GM19025 (cell line): ENCODE measurements at regions not wholly inside any gene's neighbourhood (a gene's known extent, or its start where the extent isn't known, plus 50 kb on each side); places are given as distances from the start of the nearest gene placed in this dataset.
"Not testable (repeated sequence)": the region's sequence is repeated elsewhere in the genome, so short reads cannot be mapped to it uniquely, and the experiment has no call there.

Source experiments
- ATAC-seq: cut with Tn5 transposase; IDR thresholded peaks from one replicate; pipeline ENCODE4 v1.9.1; 2021; ENCODE audit warnings: mild to moderate bottlenecking, low read depth, moderate library complexity; ENCODE audit not compliant: unreplicated experiment

DNA sequence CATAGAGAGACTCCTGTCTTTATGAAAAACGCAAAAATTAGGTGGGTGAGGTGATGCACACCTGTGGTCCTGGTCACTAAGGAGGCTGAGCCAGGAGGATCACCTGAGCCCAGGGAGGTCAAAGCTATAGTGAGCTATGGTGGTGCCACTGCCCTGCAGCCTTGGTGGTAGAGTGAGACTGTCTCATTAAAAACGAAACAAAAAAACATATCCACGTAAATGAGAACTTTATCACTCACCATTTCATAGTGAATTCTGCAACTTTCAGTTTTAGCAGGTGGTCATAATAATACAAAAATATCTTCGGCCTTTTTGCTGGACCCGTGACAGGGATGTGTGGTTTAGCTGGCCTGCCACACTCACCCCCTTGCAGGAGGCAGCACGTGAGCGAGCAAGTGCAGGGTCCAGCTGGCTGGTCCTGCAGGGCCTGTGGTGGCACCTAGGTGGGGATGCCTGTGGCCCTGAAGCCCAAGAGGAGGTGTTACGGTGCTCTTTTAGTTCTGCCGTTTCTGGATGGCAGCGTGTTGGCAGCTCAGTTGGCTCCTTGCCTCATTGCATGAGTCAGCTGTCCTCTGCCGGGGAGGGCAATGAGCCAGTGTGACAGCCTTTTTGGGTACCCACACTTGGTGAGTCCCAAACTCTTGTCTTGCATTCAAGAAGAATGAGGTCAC, 1330.7 kb upstream of the TMEM132C start:
- no peak for ATAC-seq

DNA sequence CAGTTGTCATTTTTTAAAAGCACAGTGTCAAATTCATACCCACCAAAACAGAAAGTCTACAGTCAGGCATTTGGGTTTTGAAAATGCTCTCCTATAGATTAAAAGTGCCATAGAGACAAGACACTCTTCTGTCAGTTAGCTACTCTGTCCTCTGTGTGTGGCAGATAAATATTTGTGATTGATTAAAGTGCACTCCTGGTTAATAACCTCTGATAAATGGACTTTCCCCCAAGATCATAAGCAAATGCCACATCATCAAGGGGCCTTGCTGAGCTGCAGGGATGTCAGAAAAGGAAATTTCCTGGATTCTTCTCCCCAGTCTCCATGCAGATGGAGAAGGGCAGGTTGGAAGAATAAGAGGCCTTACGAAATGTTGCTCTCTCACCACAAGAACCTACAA, 1329.5 kb upstream of the TMEM132C start:
- ATAC-seq, result no peak

DNA sequence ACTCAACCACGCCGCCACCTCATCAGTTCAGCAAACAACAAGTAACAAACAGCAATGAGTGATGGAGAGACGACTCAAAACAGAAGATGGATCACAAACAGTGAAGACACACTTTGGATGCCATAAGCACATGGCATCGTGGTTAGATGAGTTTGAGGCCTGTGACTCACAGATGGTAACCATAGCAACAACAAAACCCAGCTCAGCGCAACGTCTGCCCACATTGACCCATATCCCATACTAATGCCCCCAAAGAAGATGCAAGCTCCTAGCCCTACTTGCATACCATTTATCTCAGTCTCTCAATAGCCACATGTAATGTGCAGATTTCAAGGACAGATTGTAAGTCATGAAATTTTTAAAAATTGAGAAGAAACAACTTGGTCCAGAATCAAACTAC, 1322.3 kb upstream of the TMEM132C start:
- ATAC-seq, result no peak

DNA sequence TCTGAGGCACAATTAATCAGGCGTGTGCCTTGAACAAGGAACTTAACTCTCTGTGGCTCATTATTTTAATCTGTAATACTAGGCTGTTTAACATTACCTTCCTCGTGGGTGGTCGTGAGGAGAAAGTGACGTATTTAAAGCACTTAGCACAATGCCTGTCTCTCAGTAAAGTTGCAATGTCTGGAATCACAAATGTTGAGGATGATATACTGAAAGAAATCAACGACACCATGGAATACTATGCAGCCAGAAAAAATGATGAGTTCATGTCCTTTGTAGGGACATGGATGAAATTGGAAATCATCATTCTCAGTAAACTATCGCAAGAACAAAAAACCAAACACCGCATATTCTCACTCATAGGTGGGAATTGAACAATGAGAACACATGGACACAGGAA, 1320.0 kb upstream of the TMEM132C start:
- not testable (repeated sequence) for ATAC-seq

DNA sequence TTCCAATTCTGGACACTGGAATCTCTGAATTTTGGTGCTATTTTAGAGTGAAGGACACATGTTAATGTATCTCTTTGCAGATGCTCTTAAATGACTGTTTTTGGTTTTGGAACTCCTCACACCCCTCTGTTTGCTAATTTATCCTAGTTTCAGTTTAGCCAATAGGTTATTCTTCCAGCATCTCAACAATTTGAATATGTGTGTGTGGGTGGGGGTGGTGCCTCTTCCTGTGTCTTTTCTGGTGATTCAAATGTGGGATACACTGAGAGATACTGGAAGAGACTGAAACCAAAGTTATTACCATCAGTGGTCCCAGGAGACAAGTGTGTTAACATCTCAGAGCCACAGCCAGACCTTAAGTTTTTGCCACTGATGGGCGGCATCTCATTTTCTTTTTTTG, 1317.4 kb upstream of the TMEM132C start:
- ATAC-seq, result no peak

DNA sequence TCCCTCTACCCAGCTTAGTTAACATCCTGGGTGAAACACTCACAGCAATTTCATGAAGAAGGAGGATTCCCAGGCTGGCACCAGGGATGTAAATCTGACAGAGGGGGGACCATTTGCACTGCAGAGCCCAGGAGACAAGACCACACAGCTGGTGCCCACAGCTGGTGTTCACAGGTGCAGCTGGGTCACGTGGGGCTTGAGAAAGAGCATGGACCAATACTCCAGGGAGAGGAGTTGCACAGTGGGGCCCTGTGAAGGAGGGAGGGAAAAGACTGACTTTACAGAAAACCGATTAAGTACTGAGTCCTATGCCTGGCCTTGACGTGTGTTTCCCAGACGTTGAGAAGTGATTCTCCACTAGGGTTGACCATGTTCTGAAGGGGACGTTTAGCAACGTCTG, 1316.7 kb upstream of the TMEM132C start:
- no peak for ATAC-seq

DNA sequence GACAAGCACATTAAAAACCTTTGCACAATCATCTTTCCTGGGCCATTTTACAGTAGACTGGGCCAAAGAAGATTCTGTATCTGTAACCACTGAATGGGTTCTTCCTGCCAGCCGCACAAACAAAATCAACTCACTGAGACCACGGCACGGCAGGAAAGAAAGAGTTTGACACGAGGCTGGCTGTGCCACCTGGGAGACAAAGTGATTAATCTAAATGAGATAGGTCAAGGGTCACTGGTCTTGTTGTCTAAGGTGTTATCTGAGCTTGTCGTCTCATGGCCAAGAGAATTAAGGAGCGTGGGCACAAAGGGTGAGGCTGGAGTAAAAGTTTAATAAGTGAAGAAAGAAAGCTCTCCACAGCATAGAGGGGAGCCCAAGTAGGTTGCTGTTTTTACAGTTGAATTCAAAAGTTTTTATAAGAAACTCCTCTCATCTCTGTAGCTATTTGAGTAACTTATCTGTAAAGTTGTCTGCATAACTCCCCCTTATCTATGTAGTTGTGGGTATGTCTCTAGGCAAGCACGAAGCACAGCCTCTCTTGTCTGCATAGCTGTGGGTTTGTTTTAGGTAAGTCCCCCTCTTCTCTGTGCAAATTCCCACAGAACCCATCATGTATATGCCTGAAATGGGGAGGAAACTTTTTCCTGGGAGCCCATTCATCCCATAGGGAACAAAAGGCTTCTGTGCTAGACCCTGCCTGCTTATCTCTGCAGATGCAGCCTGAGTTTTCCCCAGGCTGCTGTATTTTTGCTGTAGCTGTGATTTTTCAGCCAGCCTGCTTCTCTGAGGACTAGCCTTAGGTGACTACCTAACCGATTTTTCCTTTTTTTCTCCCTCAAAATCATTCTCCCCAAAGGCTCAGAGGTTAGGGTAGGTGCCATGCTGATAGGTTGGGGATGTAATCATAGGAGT, 1314.6 kb upstream of the TMEM132C start:
- ATAC-seq, result no peak

DNA sequence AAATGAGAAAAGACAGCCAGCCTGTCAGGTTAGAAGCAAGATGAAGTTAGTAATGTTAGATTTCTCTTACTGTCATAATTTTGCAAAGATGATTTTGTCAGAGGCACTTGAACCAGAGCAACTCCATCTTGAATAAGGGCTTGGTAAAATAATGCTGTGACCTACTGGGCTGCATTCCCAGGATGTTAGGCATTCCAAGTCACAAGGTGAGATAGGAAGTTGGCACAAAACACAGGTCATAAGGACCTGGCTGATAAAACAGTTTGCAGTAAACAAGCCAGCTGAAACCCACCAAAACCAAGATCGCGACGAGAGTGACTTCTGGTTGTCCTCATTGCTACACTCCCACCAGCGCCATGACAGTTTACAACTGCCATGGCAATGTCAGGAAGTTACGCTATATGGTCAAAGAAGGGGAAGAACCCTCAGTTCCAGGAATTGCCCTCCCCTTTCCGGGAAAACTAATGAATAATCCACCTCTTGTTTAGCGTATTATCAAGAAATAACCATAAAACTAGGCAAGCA, 1313.5 kb upstream of the TMEM132C start:
- no peak for ATAC-seq

DNA sequence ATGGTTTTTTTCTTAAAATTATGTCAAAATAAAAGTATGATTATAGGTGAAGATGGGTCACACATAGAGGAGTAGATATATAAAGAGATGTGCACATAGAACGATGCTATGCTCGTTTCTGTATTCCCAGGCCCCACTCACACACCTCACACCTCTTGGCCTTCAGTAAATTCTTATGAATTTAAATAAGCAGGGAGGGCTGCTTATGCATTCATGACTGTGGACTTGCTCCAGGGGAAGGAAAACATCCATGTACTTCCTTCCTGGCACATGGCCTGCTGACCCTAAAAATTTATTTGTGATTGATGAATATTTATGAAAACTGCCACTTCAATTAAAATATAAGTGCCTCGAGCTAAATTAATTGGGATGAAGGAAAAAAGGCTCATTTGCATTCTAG, 1306.7 kb upstream of the TMEM132C start:
- no peak for ATAC-seq

DNA sequence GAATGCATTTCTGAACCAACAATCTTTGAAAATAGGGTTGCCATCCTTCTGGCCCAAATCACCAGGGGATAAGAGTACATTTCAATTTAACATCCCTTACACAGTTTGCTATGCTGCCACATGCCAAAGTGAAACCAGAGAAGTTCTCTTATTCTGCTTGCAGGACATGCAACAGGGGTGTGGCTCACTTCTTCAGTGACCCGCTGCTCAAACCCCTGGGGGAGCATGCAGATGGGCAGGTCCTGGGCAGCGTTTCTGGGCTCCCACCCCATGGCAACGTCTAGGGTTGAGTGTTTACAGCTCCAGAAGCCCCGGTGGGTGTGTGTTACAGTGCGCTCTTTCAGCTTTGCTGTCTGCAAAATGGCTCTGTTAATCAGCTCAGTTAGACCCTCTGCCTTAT, 1306.3 kb upstream of the TMEM132C start:
- ATAC-seq, result no peak

DNA sequence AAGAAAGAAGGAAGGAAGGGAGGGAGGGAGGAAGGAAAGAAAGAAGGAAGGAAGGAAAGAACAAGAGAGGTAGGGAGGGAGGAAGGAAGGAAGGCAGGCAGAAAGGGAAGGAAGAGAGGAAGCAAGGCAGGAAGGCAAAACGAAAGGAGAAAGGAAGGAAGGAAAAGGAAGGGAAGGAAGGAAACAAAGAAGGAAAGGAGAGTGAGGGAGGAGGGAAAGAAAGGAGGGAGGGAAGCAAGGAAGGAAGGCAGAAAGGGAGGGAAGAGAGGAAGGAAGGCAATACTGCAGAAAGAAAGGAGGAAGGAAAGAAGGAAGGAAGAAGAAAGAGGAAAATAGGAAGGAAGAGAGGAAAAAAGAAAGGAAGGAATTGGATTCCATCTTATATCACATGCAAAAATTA, 1303.1 kb upstream of the TMEM132C start:
- ATAC-seq, result no peak

DNA sequence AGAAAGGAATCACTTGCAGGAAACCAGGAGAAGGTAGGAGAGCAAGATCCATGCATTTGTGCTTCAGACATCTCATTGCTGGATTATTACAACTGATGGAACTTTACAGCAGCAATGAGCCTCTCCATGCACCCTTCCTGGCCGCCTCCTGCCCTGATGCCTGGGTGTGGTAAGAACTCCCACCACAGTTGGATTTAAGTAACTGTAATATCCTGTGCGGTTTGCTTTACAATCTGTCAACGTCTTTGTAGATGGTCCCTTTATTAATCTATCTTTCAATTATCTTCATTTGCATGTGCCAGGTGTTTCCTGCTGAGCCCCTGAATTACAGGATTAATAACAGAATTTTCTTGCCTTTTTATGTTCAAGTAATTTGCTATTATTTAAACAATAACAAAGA, 1300.5 kb upstream of the TMEM132C start:
- ATAC-seq, result no peak

DNA sequence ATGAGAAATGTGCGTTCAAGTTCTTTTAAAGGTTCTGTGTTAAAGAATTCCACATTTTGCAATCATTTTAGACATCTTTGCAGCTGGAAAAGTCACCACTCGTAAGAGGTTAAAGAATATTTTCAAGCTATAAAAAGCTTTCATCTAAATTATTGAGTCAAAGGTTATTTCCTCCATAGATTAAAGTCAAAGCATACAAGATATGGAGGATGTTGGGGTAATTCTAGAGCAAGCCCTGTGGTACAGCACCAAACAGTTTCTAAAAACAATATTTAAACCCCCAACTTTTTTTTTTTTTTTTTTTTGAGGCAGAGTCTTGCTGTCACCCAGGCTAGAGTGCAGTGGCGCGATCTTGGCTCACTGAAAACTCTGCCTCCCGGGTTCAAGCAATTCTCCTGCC, 1299.8 kb upstream of the TMEM132C start:
- no peak for ATAC-seq

DNA sequence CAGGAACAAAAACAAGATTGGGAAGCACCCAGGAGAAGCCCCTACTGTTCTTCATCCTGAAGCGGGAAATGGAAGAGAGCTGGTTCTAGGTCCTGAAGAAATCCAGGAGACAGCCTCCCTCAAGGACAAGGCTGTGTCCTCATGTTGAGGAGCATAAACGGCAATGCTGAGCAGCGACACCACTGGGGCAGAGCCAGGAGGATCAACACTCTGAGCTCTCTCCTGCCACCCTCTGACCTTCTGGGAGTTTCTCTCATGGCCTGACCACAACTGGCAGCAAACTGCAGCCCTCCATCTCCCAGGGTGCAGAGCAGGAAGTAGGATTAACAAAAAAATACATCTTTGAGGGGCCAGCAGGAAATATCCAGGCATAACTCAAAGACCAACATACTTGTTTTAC, 1292.2 kb upstream of the TMEM132C start:
- ATAC-seq, result no peak

DNA sequence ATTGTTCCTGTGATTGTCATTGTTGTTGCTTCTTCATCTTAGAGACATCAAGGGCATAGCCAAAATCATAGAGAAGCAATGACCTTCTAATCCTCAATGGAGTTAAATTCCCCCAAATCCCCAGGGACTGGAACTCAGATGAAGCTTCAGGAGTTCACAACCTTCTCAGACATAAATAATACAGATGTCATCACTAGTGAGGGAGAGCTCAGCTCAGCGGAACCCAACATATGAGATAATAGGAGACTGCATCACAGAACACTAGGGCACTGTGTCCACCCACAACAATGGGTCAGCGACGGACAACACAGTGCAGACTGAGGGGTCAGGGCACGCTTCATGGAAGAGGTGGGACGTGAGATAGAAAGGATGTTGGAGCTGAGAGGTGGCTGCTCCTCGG, 1290.4 kb upstream of the TMEM132C start:
- ATAC-seq, result no peak

DNA sequence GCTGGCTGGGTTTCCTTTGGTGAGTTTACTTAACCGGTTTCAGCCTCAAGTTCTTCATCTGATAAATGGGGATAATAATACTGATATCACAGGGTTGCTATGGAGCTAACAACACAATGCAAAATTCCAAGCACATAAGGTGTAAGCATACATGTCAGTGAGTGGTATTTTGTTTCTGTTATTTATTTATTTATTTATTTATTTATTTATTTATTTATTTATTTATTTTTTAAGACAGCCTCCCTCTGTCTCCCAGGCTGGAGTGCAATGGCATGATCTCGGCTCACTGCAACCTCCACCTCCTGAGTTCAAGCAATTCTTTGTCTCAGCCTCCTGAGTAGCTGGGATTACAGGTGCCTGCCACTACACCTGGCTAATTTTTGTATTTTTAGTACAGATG, 1287.4 kb upstream of the TMEM132C start:
- ATAC-seq, result not testable (repeated sequence)

DNA sequence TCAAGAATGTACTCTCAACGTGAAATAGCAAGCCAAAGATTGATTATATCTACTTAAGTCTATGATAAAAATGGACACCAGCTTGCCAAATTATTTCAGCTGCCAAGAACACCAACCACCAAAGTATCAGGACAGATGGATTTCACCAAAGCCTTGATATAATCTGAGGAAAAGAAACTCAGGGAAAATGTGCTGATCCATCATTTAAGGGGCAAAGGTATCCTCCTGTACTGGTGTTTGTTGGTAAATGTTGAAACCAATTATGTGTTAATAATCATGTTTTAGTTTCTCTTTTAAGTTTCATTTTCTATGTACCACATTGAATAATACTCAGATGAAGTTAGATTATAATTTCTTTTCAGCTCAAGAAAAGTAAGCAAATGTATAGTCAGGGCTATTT, 1284.3 kb upstream of the TMEM132C start:
- ATAC-seq, result no peak

DNA sequence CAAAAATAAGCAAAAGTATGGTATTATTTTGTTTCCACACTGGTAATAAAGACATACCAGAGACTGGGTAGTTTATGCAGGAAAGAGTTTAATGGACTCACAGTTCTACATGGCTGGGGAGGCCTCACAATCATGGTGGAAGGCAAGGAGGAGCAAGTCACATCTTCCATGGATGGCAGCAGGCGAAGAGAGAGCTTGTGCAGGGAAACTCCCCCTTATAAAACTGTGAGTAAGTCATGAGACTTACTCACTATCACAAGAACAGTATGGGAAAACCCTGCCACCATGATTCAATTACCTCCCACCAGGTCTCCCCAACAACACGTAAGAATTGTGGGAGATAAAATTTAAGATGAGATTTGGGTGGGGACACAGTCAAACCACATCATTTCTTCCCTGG, 1283.2 kb upstream of the TMEM132C start:
- not testable (repeated sequence) for ATAC-seq

DNA sequence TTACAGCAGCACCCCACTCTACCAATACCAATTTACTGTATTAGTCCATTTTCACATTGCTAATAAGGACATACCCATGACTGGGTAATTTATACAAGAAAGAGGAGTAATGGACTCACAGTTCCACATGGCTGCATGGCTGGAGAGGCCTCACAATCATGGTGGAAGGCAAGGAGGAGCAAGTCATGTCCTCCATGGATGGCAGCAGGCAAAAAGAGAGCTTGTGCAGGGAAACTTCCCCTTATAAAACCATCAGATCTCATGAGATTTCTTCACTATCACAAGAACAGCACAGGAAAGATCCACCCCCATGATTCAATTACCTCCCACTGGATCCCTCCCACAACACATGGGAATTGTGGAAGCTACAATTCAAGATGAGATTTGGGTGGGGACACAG, 1281.3 kb upstream of the TMEM132C start:
- ATAC-seq, result not testable (repeated sequence)

DNA sequence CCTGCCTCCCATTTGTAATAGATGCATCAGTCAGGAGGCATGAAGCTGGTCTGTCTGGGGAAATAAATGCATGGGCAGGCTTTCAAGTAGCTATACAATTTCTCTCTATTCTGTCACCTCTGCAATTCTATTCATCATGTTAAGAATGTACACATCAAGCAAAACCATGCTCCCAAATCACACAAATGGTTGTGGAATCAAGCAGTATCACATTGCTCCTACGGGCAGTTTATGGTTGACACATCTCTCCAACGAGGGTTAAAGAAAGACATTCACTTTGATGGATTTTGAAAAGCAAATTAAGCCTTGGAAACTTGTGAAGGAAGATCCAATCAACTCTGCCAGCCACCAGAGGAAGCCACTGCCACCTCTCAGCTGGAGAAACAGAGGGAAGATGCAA, 1277.4 kb upstream of the TMEM132C start:
- ATAC-seq, result no peak

DNA sequence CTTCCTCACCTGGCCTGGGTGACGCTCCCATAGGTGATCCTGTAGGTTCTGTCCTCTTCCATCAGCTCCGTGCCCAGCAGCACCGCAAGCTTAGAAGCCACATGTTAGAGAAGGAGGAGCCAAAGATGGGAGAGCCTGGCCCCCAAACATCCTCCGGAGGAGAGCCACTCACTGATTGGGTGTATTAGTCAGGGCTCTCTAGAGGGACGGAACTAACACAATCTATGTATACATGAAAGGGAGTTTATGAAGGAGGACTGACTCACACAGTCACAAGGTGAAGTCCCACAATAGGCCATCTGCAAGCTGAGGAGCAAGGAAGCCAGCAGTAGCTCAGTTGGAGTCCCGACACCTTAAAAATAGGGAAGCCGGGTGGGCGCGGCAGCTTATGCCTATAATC, 1273.1 kb upstream of the TMEM132C start:
- ATAC-seq, result no peak

DNA sequence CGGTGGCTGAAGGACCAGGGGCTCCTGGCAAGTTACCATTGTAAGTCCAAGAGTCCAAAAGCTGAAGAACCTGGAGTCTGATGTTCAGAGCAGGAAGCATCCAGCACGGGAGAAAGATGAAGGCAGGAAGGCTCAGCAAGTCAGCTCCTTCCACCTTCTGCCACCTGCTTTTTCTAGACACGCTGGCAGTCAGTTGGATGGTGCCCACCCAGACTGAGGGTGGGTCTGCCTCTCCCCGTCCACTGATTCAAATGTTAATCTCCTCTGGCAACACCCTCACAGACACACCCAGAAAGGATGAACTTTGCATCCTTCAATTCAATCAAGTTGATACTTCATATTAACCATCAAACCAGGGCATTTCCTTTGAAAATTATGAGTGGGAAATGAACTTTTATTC, 1272.4 kb upstream of the TMEM132C start:
- ATAC-seq, result no peak
